ENCODE measurements at regions not wholly inside any gene's neighbourhood (a gene's known extent, or its start where the extent isn't known, plus 50 kb on each side); places are given as distances from the start of the nearest gene placed in this dataset.

- WGBS (ENCODE audit: insufficient coverage): 100% methylated on average over 3 of the region's 3 CpGs
- Histone ChIP-seq H3K4me1 (ENCODE audit: control extremely low read depth in 1 of 4, control insufficient read depth in 4 of 4, insufficient read depth in 4 of 4, low read length in 3 of 4) (peaks cover 0 to 7% (median 4%) of the 10 kb centered on the region in 4 experiments), H3K27me3 (replicated peaks in 2 of 5; ENCODE audit: control insufficient read depth in 4 of 5, insufficient read depth in 5 of 5, low read length in 4 of 5) (peaks cover 0 to 12% (median 2%) of the 10 kb centered on the region in 5 experiments), H3K27ac (ENCODE audit: insufficient read depth in 1 of 2, low read depth in 1 of 2, low read length in 2 of 2, poor library complexity in 1 of 2, severe bottlenecking in 2 of 2) (no peak overlapping the region), H3K4me3 (ENCODE audit: control insufficient read depth in 1 of 7, extremely low read depth in 1 of 7, insufficient read depth in 4 of 7, low read depth in 2 of 7, low read length in 6 of 7) (no peak overlapping the region), H3K36me3 (ENCODE audit: control insufficient read depth in 4 of 4, insufficient read depth in 4 of 4, low read length in 3 of 4) (no peaks in the 10 kb centered on the region), H3K9me3 (ENCODE audit: control extremely low read depth in 1 of 5, control insufficient read depth in 4 of 5, insufficient read depth in 2 of 5, low read depth in 1 of 5, low read length in 4 of 5) (no peaks in the 10 kb centered on the region)
- DNase-seq: no peak
- POLR2A ChIA-PET: no interaction called here
- CTCF ChIA-PET: interaction anchor here (1.3 to 2.0 kb wide), 3 partner anchors 15 to 57 kb away, joined by 3 to 7 read pairs (median 4); no protein-coding TSS in a partner anchor
Measured at GRCh38 chr2:12950174-12950573, 233.4 kb downstream of the TRIB2 start.

- POLR2A ChIA-PET: no interaction called here
Measured at GRCh38 chr2:12950957-12951656, 234.4 kb downstream of the TRIB2 start.

GRCh38 chr2:12951657-12951973, 234.9 kb downstream of the TRIB2 start:
- Histone ChIP-seq H3K9me3 (ENCODE audit: control extremely low read depth in 1 of 5, control insufficient read depth in 4 of 5, insufficient read depth in 2 of 5, low read depth in 1 of 5, low read length in 4 of 5) (no peaks in the 10 kb centered on the region), H3K27me3 (replicated peaks in 2 of 5; ENCODE audit: control insufficient read depth in 4 of 5, insufficient read depth in 5 of 5, low read length in 4 of 5) (peaks cover 0 to 12% (median 2%) of the 10 kb centered on the region in 5 experiments), H3K36me3 (ENCODE audit: control insufficient read depth in 4 of 4, insufficient read depth in 4 of 4, low read length in 3 of 4) (no peaks in the 10 kb centered on the region), H3K27ac (ENCODE audit: insufficient read depth in 1 of 2, low read depth in 1 of 2, low read length in 2 of 2, poor library complexity in 1 of 2, severe bottlenecking in 2 of 2) (no peak overlapping the region), H3K4me1 (ENCODE audit: control extremely low read depth in 1 of 4, control insufficient read depth in 4 of 4, insufficient read depth in 4 of 4, low read length in 3 of 4) (peaks cover 0 to 7% (median 4%) of the 10 kb centered on the region in 4 experiments), H3K4me3 (ENCODE audit: control insufficient read depth in 1 of 7, extremely low read depth in 1 of 7, insufficient read depth in 4 of 7, low read depth in 2 of 7, low read length in 6 of 7) (no peak overlapping the region)
- WGBS (ENCODE audit: insufficient coverage): no CpG with 5 or more reads among the region's 2 CpGs
- POLR2A ChIA-PET: no interaction called here
- CTCF ChIA-PET: no interaction called here
- no peak for DNase-seq

More at GRCh38 chr2:12950957-12951656, 234.4 kb downstream of the TRIB2 start:
- 33% methylated on average over 3 of the region's 8 CpGs for WGBS (ENCODE audit: insufficient coverage)
- peaks cover 0 to 12% (median 2%) of the 10 kb centered on the region in 5 experiments for H3K27me3 ChIP-seq (replicated peaks in 2 of 5; ENCODE audit: control insufficient read depth in 4 of 5, insufficient read depth in 5 of 5, low read length in 4 of 5)
- peaks cover 0 to 7% (median 4%) of the 10 kb centered on the region in 4 experiments for H3K4me1 ChIP-seq (ENCODE audit: control extremely low read depth in 1 of 4, control insufficient read depth in 4 of 4, insufficient read depth in 4 of 4, low read length in 3 of 4)
- no peaks in the 10 kb centered on the region for H3K9me3 ChIP-seq (ENCODE audit: control extremely low read depth in 1 of 5, control insufficient read depth in 4 of 5, insufficient read depth in 2 of 5, low read depth in 1 of 5, low read length in 4 of 5)
- no peak overlapping the region for H3K27ac ChIP-seq (ENCODE audit: insufficient read depth in 1 of 2, low read depth in 1 of 2, low read length in 2 of 2, poor library complexity in 1 of 2, severe bottlenecking in 2 of 2)
- DNase-seq: peak in 2 of 3 donors; percentile 34 to 45
- no peak overlapping the region for H3K4me3 ChIP-seq (ENCODE audit: control insufficient read depth in 1 of 7, extremely low read depth in 1 of 7, insufficient read depth in 4 of 7, low read depth in 2 of 7, low read length in 6 of 7)
- CTCF ChIA-PET: interaction anchor here (1.3 to 2.0 kb wide), 2 partner anchors 21 to 56 kb away, joined by 4 to 7 read pairs; no protein-coding TSS in a partner anchor
- no peaks in the 10 kb centered on the region for H3K36me3 ChIP-seq (ENCODE audit: control insufficient read depth in 4 of 4, insufficient read depth in 4 of 4, low read length in 3 of 4)

GRCh38 chr2:12953596-12953995, 236.9 kb downstream of the TRIB2 start:
- Histone ChIP-seq H3K27me3 (replicated peaks in 2 of 5; ENCODE audit: control insufficient read depth in 4 of 5, insufficient read depth in 5 of 5, low read length in 4 of 5) (peaks cover 0 to 12% (median 2%) of the 10 kb centered on the region in 5 experiments), H3K4me1 (ENCODE audit: control extremely low read depth in 1 of 4, control insufficient read depth in 4 of 4, insufficient read depth in 4 of 4, low read length in 3 of 4) (peaks cover 0 to 7% (median 4%) of the 10 kb centered on the region in 4 experiments), H3K9me3 (ENCODE audit: control extremely low read depth in 1 of 5, control insufficient read depth in 4 of 5, insufficient read depth in 2 of 5, low read depth in 1 of 5, low read length in 4 of 5) (no peaks in the 10 kb centered on the region), H3K27ac (ENCODE audit: insufficient read depth in 1 of 2, low read depth in 1 of 2, low read length in 2 of 2, poor library complexity in 1 of 2, severe bottlenecking in 2 of 2) (no peak overlapping the region), H3K4me3 (ENCODE audit: control insufficient read depth in 1 of 7, extremely low read depth in 1 of 7, insufficient read depth in 4 of 7, low read depth in 2 of 7, low read length in 6 of 7) (no peak overlapping the region), H3K36me3 (ENCODE audit: control insufficient read depth in 4 of 4, insufficient read depth in 4 of 4, low read length in 3 of 4) (no peaks in the 10 kb centered on the region)
- DNase-seq: no peak
- ChIA-PET POLR2A (no interaction called here), CTCF (interaction anchor here (1.6 kb wide), 1 partner anchor 24 kb away, joined by 5 read pairs; no protein-coding TSS in a partner anchor)
- WGBS (ENCODE audit: insufficient coverage): no CpG with 5 or more reads among the region's 2 CpGs

GRCh38 chr2:12955864-12956263, 239.1 kb downstream of the TRIB2 start:
- POLR2A ChIA-PET: no interaction called here
- Histone ChIP-seq H3K4me1 (ENCODE audit: control extremely low read depth in 1 of 4, control insufficient read depth in 4 of 4, insufficient read depth in 4 of 4, low read length in 3 of 4) (peaks cover 0 to 6% (median 4%) of the 10 kb centered on the region in 4 experiments), H3K36me3 (ENCODE audit: control insufficient read depth in 4 of 4, insufficient read depth in 4 of 4, low read length in 3 of 4) (no peaks in the 10 kb centered on the region), H3K27me3 (replicated peaks in 2 of 5; ENCODE audit: control insufficient read depth in 4 of 5, insufficient read depth in 5 of 5, low read length in 4 of 5) (peaks cover 0 to 9% (median 2%) of the 10 kb centered on the region in 5 experiments), H3K27ac (ENCODE audit: insufficient read depth in 1 of 2, low read depth in 1 of 2, low read length in 2 of 2, poor library complexity in 1 of 2, severe bottlenecking in 2 of 2) (no peak overlapping the region), H3K4me3 (ENCODE audit: control insufficient read depth in 1 of 7, extremely low read depth in 1 of 7, insufficient read depth in 4 of 7, low read depth in 2 of 7, low read length in 6 of 7) (no peak overlapping the region), H3K9me3 (ENCODE audit: control extremely low read depth in 1 of 5, control insufficient read depth in 4 of 5, insufficient read depth in 2 of 5, low read depth in 1 of 5, low read length in 4 of 5) (peaks cover 0 to 6% (median 0%) of the 10 kb centered on the region in 5 experiments)
- DNase-seq: no peak
- WGBS (ENCODE audit: insufficient coverage): 71% methylated on average over 3 of the region's 3 CpGs
- CTCF ChIA-PET: interaction anchor here (1.3 kb wide), 1 partner anchor 51 kb away, joined by 3 read pairs; no protein-coding TSS in a partner anchor

GRCh38 chr2:12957251-12957650, 240.5 kb downstream of the TRIB2 start:
- ChIA-PET CTCF (no interaction called here), POLR2A (no interaction called here)
- no CpG with 5 or more reads among the region's 3 CpGs for WGBS (ENCODE audit: insufficient coverage)
- no peaks in the 10 kb centered on the region for H3K36me3 ChIP-seq (ENCODE audit: control insufficient read depth in 4 of 4, insufficient read depth in 4 of 4, low read length in 3 of 4)
- no peaks in the 10 kb centered on the region for H3K4me1 ChIP-seq (ENCODE audit: control extremely low read depth in 1 of 4, control insufficient read depth in 4 of 4, insufficient read depth in 4 of 4, low read length in 3 of 4)
- peaks cover 0 to 6% (median 0%) of the 10 kb centered on the region in 5 experiments for H3K9me3 ChIP-seq (ENCODE audit: control extremely low read depth in 1 of 5, control insufficient read depth in 4 of 5, insufficient read depth in 2 of 5, low read depth in 1 of 5, low read length in 4 of 5)
- DNase-seq: no peak
- H3K27me3 ChIP-seq (replicated peaks in 2 of 5; ENCODE audit: control insufficient read depth in 4 of 5, insufficient read depth in 5 of 5, low read length in 4 of 5): peaks cover 0 to 5% (median 0%) of the 10 kb centered on the region in 5 experiments
- no peak overlapping the region for H3K27ac ChIP-seq (ENCODE audit: insufficient read depth in 1 of 2, low read depth in 1 of 2, low read length in 2 of 2, poor library complexity in 1 of 2, severe bottlenecking in 2 of 2)
- H3K4me3 ChIP-seq (ENCODE audit: control insufficient read depth in 1 of 7, extremely low read depth in 1 of 7, insufficient read depth in 4 of 7, low read depth in 2 of 7, low read length in 6 of 7): no peak overlapping the region

GRCh38 chr2:12959935-12960334, 243.2 kb downstream of the TRIB2 start:
- ChIA-PET POLR2A (no interaction called here), CTCF (no interaction called here)
- H3K9me3 ChIP-seq (ENCODE audit: control extremely low read depth in 1 of 5, control insufficient read depth in 4 of 5, insufficient read depth in 2 of 5, low read depth in 1 of 5, low read length in 4 of 5): peaks cover 0 to 6% (median 0%) of the 10 kb centered on the region in 5 experiments
- DNase-seq: no peak
- WGBS (ENCODE audit: insufficient coverage): no CpG with 5 or more reads among the region's 2 CpGs
- H3K27me3 ChIP-seq (replicated peaks in 2 of 5; ENCODE audit: control insufficient read depth in 4 of 5, insufficient read depth in 5 of 5, low read length in 4 of 5): no peaks in the 10 kb centered on the region
- peaks cover 0 to 1% (median 0%) of the 10 kb centered on the region in 4 experiments for H3K4me1 ChIP-seq (ENCODE audit: control extremely low read depth in 1 of 4, control insufficient read depth in 4 of 4, insufficient read depth in 4 of 4, low read length in 3 of 4)
- no peak overlapping the region for H3K27ac ChIP-seq (ENCODE audit: insufficient read depth in 1 of 2, low read depth in 1 of 2, low read length in 2 of 2, poor library complexity in 1 of 2, severe bottlenecking in 2 of 2)
- H3K36me3 ChIP-seq (ENCODE audit: control insufficient read depth in 4 of 4, insufficient read depth in 4 of 4, low read length in 3 of 4): no peaks in the 10 kb centered on the region
- H3K4me3 ChIP-seq (ENCODE audit: control insufficient read depth in 1 of 7, extremely low read depth in 1 of 7, insufficient read depth in 4 of 7, low read depth in 2 of 7, low read length in 6 of 7): no peak overlapping the region

Data from common myeloid progenitor, CD34-positive (primary cell).